H9 (cell line): ENCODE measurements at regions not wholly inside any gene's neighbourhood (a gene's known extent, or its start where the extent isn't known, plus 50 kb on each side); places are given as distances from the start of the nearest gene placed in this dataset.

Experiments used
- DNase-seq: peaks from one replicate; pipeline ENCODE4 v3.0.0-alpha.2; 2017
- H2AFZ ChIP-seq: one replicate; pipeline ENCODE4 v1.6.1; 2013; ENCODE audit warnings: mild to moderate bottlenecking, low read length, control low read depth, moderate library complexity
- H2AK5ac ChIP-seq: 2 replicates; pipeline ENCODE4 v1.6.1; 2013; ENCODE audit warnings: low read length, control low read depth, mixed read lengths; ENCODE audit not compliant: insufficient read length
- H2BK120ac ChIP-seq: one replicate; pipeline ENCODE4 v1.6.1; 2013; ENCODE audit warnings: low read depth, mild to moderate bottlenecking, low read length, control low read depth, inconsistent platforms; ENCODE audit not compliant: poor library complexity, severe bottlenecking
- H2BK12ac ChIP-seq: 2 replicates; pipeline ENCODE4 v1.6.1; 2013; ENCODE audit warnings: low read length, control low read depth, mixed read lengths, low read depth; ENCODE audit not compliant: insufficient read length
- H2BK15ac ChIP-seq: 2 replicates; pipeline ENCODE4 v1.6.1; 2013; ENCODE audit warnings: low read depth, low read length, control low read depth
- H2BK20ac ChIP-seq: one replicate; pipeline ENCODE4 v1.6.1; 2013; ENCODE audit warnings: low read depth, mild to moderate bottlenecking, low read length, control low read depth, inconsistent platforms; ENCODE audit not compliant: poor library complexity, severe bottlenecking
- H2BK5ac ChIP-seq: 2 replicates; pipeline ENCODE4 v1.6.1; 2013; ENCODE audit warnings: low read length, control low read depth, mixed read lengths; ENCODE audit not compliant: insufficient read length
- H3K14ac ChIP-seq: 2 replicates; pipeline ENCODE4 v1.6.1; 2013; ENCODE audit warnings: low read length, control low read depth; ENCODE audit not compliant: insufficient read depth
- H3K18ac ChIP-seq: 2 replicates; pipeline ENCODE4 v1.6.1; 2013; ENCODE audit warnings: low read depth, mild to moderate bottlenecking, mixed read lengths, low read length, control low read depth; ENCODE audit not compliant: insufficient read length
- H3K23ac ChIP-seq: 2 replicates; pipeline ENCODE4 v1.6.1; 2013; ENCODE audit warnings: low read length, control low read depth, mixed read lengths, low read depth; ENCODE audit not compliant: insufficient read length
- H3K23me2 ChIP-seq: 2 replicates; pipeline ENCODE4 v1.6.1; 2013; ENCODE audit warnings: low read depth, mild to moderate bottlenecking, mixed read lengths, low read length, control low read depth; ENCODE audit not compliant: insufficient read length, poor library complexity, severe bottlenecking
- H3K27ac ChIP-seq: 2 replicates; pipeline ENCODE4 v1.5.1; 2013; ENCODE audit warnings: low read length, control low read depth, mixed read lengths, low read depth; ENCODE audit not compliant: insufficient read length
- H3K27me3 ChIP-seq: 2 replicates; pipeline ENCODE4 v1.6.1; 2013; ENCODE audit warnings: low read length, control low read depth, inconsistent platforms; ENCODE audit not compliant: insufficient read depth
- H3K4ac ChIP-seq: 2 replicates; pipeline ENCODE4 v1.6.1; 2013; ENCODE audit warnings: low read depth, mild to moderate bottlenecking, control low read depth, inconsistent platforms, low read length, moderate library complexity
- H3K4me1 ChIP-seq: 2 replicates; pipeline ENCODE4 v1.6.1; 2013; ENCODE audit warnings: low read length, control low read depth, inconsistent platforms; ENCODE audit not compliant: insufficient read depth
- H3K4me2 ChIP-seq: 2 replicates; pipeline ENCODE4 v1.6.1; 2013; ENCODE audit warnings: low read length, control low read depth, mixed read lengths; ENCODE audit not compliant: insufficient read length, insufficient read depth
- H3K56ac ChIP-seq: 2 replicates; pipeline ENCODE4 v1.6.1; 2013; ENCODE audit warnings: low read depth, mild to moderate bottlenecking, mixed read lengths, low read length, control low read depth; ENCODE audit not compliant: insufficient read length
- H3K79me1 ChIP-seq: 2 replicates; pipeline ENCODE4 v1.6.1; 2013; ENCODE audit warnings: low read depth, mild to moderate bottlenecking, moderate library complexity, low read length, control low read depth, inconsistent platforms; ENCODE audit not compliant: insufficient read depth, poor library complexity, severe bottlenecking
- H3K79me2 ChIP-seq: 2 replicates; pipeline ENCODE4 v1.6.1; 2013; ENCODE audit warnings: low read length, control low read depth, inconsistent platforms; ENCODE audit not compliant: insufficient read depth
- H3K9ac ChIP-seq: 2 replicates; pipeline ENCODE4 v1.6.1; 2013; ENCODE audit warnings: low read length, control low read depth, mixed read lengths; ENCODE audit not compliant: insufficient read length; ENCODE audit errors: extremely low read depth
- H3K9me3 ChIP-seq: one replicate; pipeline ENCODE4 v1.6.1; 2013; ENCODE audit warnings: low read depth, low read length, inconsistent platforms; ENCODE audit not compliant: control insufficient read depth
- H3T11ph ChIP-seq: one replicate; pipeline ENCODE4 v1.6.1; 2013; ENCODE audit warnings: mild to moderate bottlenecking, low read length, control low read depth, inconsistent platforms
- H4K20me1 ChIP-seq: one replicate; pipeline ENCODE4 v1.6.1; 2013; ENCODE audit not compliant: control insufficient read depth, insufficient read length, insufficient read depth
- H4K5ac ChIP-seq: 2 replicates; pipeline ENCODE4 v1.6.1; 2013; ENCODE audit warnings: low read depth, mild to moderate bottlenecking, mixed read lengths, low read length, control low read depth; ENCODE audit not compliant: insufficient read length
- H4K8ac ChIP-seq: replicated peaks from 2 replicates; pipeline ENCODE4 v1.6.1; 2013; ENCODE audit warnings: low read length, control low read depth, mixed read lengths, low read depth; ENCODE audit not compliant: insufficient read length
- H4K91ac ChIP-seq: 2 replicates; pipeline ENCODE4 v1.6.1; 2013; ENCODE audit warnings: low read depth, mild to moderate bottlenecking, moderate library complexity, mixed read lengths, low read length, control low read depth; ENCODE audit not compliant: insufficient read length
- H3K27ac Mint-ChIP-seq, 3 experiments: 2 replicates in 2 of 3; 3 replicates in 1 of 3; pipeline ENCODE4 v1.8.0; 2020 to 2021; ENCODE audit warnings: mixed read lengths in 3 of 3, mild to moderate bottlenecking in 1 of 3, moderate library complexity in 1 of 3
- H3K27me3 Mint-ChIP-seq: 2 replicates; pipeline ENCODE4 v1.8.0; 2021; ENCODE audit warnings: low read depth, mild to moderate bottlenecking, moderate library complexity, mixed read lengths
- H3K36me3 Mint-ChIP-seq, 3 experiments: 2 replicates in 2 of 3; 3 replicates in 1 of 3; pipeline ENCODE4 v1.8.0; 2020 to 2021; ENCODE audit warnings: low read depth in 3 of 3, mixed read lengths in 3 of 3; ENCODE audit not compliant: insufficient read depth in 1 of 3
- H3K4me1 Mint-ChIP-seq, 2 experiments: 2 replicates each; pipeline ENCODE4 v1.8.0; 2020; ENCODE audit warnings: mixed read lengths in 2 of 2
- H3K4me3 Mint-ChIP-seq, 2 experiments: 2 replicates in 1 of 2; 3 replicates in 1 of 2; pipeline ENCODE4 v1.8.0; 2020 to 2021; ENCODE audit warnings: mild to moderate bottlenecking in 2 of 2, mixed read lengths in 2 of 2, moderate library complexity in 1 of 2
- H3K9me3 Mint-ChIP-seq, 2 experiments: 2 replicates in 1 of 2; 3 replicates in 1 of 2; pipeline ENCODE4 v1.8.0; 2020; ENCODE audit warnings: mild to moderate bottlenecking in 2 of 2, mixed read lengths in 2 of 2, moderate library complexity in 1 of 2
- CTCF ChIP-seq: fragments of 200-600 bp; sonication (generic); conservative IDR thresholded peaks from 3 replicates; pipeline ENCODE4 v1.8.0; 2021; ENCODE audit warnings: antibody characterized with exemption, mild to moderate bottlenecking
- WGBS: extraction: QIAGEN DNeasy Blood & Tissue Kit; methylation state at CpG from one replicate; pipeline ENCODE4 v1.1.7; 2013; ENCODE audit warnings: missing lambda C conversion rate, low lambda C conversion rate, mixed read lengths; ENCODE audit not compliant: insufficient read length; ENCODE audit errors: extremely low coverage; 5-methylcytosine and 5-hydroxymethylcytosine counted together

DNA sequence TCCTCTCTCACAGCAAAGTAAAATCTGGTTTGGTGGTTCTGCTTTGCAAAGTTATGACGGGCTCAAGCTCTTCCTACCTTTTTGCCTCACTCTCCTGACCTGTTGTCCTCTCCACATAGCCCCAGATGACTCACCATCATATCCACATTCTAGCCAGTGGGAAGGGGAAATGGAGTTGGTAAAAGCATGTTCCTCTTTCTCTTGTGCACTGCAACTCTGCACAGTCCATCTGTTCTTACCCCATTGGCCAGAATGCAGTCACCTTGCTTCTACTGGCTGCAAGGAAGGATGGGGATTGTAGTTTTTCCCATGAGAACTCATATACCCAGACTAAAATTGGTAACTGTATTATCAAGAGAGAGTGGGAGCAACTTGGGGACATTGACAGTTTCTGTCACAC lies 50.4 kb upstream of the SMIM21 start:
- H2BK15ac ChIP-seq, result no peak overlapping the region
- no peak overlapping the region for H3K4ac ChIP-seq
- no peaks in the 10 kb centered on the region for H3K27me3 ChIP-seq
- H3K27ac Mint-ChIP-seq, result no peak overlapping the region
- no peak overlapping the region for H3K14ac ChIP-seq
- no peak overlapping the region for H4K5ac ChIP-seq
- no peak overlapping the region for H3K56ac ChIP-seq
- no CpG with 5 or more reads among the region's 1 CpG for WGBS
- no peak overlapping the region for H4K91ac ChIP-seq
- no peak overlapping the region for H3K4me3 Mint-ChIP-seq
- no peaks in the 10 kb centered on the region for H3K27me3 Mint-ChIP-seq
- no peak overlapping the region for H4K8ac ChIP-seq
- no peak overlapping the region for H2AK5ac ChIP-seq
- H3K4me1 ChIP-seq, result no peaks in the 10 kb centered on the region
- no peaks in the 10 kb centered on the region for H4K20me1 ChIP-seq
- H3K79me1 ChIP-seq, result no peaks in the 10 kb centered on the region
- H3K9me3 Mint-ChIP-seq, result peaks cover 17 to 18% of the 10 kb centered on the region in 2 experiments
- H3K9me3 ChIP-seq, result no peaks in the 10 kb centered on the region
- peaks cover 4 to 12% (median 4%) of the 10 kb centered on the region in 3 experiments; a peak in 6 of 7 replicates for H3K36me3 Mint-ChIP-seq
- no peak overlapping the region for H3K4me2 ChIP-seq
- H3K79me2 ChIP-seq, result no peaks in the 10 kb centered on the region
- H3K4me1 Mint-ChIP-seq, result peaks cover 7 to 14% of the 10 kb centered on the region in 2 experiments
- H2BK12ac ChIP-seq, result no peak overlapping the region
- H2AFZ ChIP-seq, result no peak overlapping the region
- no peak overlapping the region for H3K9ac ChIP-seq
- H3K18ac ChIP-seq, result no peak overlapping the region
- TF ChIP-seq CTCF, result no peak
- DNase-seq, result no peak
- no peak overlapping the region for H2BK120ac ChIP-seq
- no peaks in the 10 kb centered on the region for H3K23me2 ChIP-seq
- no peak overlapping the region for H3K27ac ChIP-seq
- no peak overlapping the region for H3T11ph ChIP-seq
- no peak overlapping the region for H3K23ac ChIP-seq
- no peak overlapping the region for H2BK5ac ChIP-seq
- H2BK20ac ChIP-seq, result no peak overlapping the region
